CD4-positive, alpha-beta T cell treated with Interleukin-4 for 1 hour (primary cell): ENCODE measurements at regions not wholly inside any gene's neighbourhood (a gene's known extent, or its start where the extent isn't known, plus 50 kb on each side); places are given as distances from the start of the nearest gene placed in this dataset.

Experiments
- DNase-seq, 2 donors: peaks; one replicate each; pipeline ENCODE4 v3.0.0-alpha.2; 2020 to 2022

GRCh38 chr18:60664736-60665135, 292.2 kb upstream of the MC4R start:
- no peak for DNase-seq

GRCh38 chr18:60667016-60667415, 294.4 kb upstream of the MC4R start:
- DNase-seq: no peak

GRCh38 chr18:60668583-60668982, 296.0 kb upstream of the MC4R start:
- no peak for DNase-seq

- no peak for DNase-seq
Measured at GRCh38 chr18:60669938-60670337, 297.4 kb upstream of the MC4R start.

GRCh38 chr18:60671021-60671420, 298.4 kb upstream of the MC4R start:
- no peak for DNase-seq

GRCh38 chr18:60675126-60675525, 302.6 kb upstream of the MC4R start:
- no peak for DNase-seq

- DNase-seq: no peak
Measured at GRCh38 chr18:60675801-60676200, 303.2 kb upstream of the MC4R start.

- no peak for DNase-seq
Measured at GRCh38 chr18:60676815-60677214, 304.2 kb upstream of the MC4R start.

- DNase-seq: no peak
Measured at GRCh38 chr18:60684843-60685513, 312.4 kb upstream of the MC4R start.

- DNase-seq: no peak
Measured at GRCh38 chr18:60686142-60686541, 313.6 kb upstream of the MC4R start.

GRCh38 chr18:60691061-60691460, 318.5 kb upstream of the MC4R start:
- no peak for DNase-seq

GRCh38 chr18:60693426-60693825, 320.9 kb upstream of the MC4R start:
- no peak for DNase-seq

- no peak for DNase-seq
Measured at GRCh38 chr18:60698901-60699300, 326.3 kb upstream of the MC4R start.

GRCh38 chr18:60722742-60723141, 350.2 kb upstream of the MC4R start:
- DNase-seq: no peak

GRCh38 chr18:60732143-60732542, 359.6 kb upstream of the MC4R start:
- DNase-seq: no peak

- DNase-seq: no peak
Measured at GRCh38 chr18:60739212-60739611, 366.6 kb upstream of the MC4R start.

- no peak for DNase-seq
Measured at GRCh38 chr18:60740313-60740712, 367.7 kb upstream of the MC4R start.

GRCh38 chr18:60746491-60746890, 373.9 kb upstream of the MC4R start:
- no peak for DNase-seq

GRCh38 chr18:60746919-60747318, 374.3 kb upstream of the MC4R start:
- no peak for DNase-seq

GRCh38 chr18:60753753-60754152, 381.2 kb upstream of the MC4R start:
- no peak for DNase-seq

GRCh38 chr18:60754413-60755009, 381.9 kb upstream of the MC4R start:
- no peak for DNase-seq

- no peak for DNase-seq
Measured at GRCh38 chr18:60755134-60755533, 382.6 kb upstream of the MC4R start.

- DNase-seq: no peak
Measured at GRCh38 chr18:60775978-60776377, 403.4 kb upstream of the MC4R start.

GRCh38 chr18:60784161-60784560, 411.6 kb upstream of the MC4R start:
- no peak for DNase-seq

- no peak for DNase-seq
Measured at GRCh38 chr18:60794802-60795201, 422.2 kb upstream of the MC4R start.
